AG09309 (cell line): ENCODE measurements at regions not wholly inside any gene's neighbourhood (a gene's known extent, or its start where the extent isn't known, plus 50 kb on each side); places are given as distances from the start of the nearest gene placed in this dataset.

ENCODE experiments used
- DNase-seq: peaks from one replicate; pipeline ENCODE4 v3.0.0-alpha.2; 2010; ENCODE audit warnings: low read depth
- H3K4me3 ChIP-seq: 2 replicates; pipeline ENCODE4 v1.5.1; 2011; ENCODE audit warnings: mild to moderate bottlenecking, low read depth, low read length, moderate library complexity; ENCODE audit not compliant: control insufficient read depth
- CTCF ChIP-seq: IDR thresholded peaks from 2 replicates; pipeline ENCODE4 v1.5.1; 2011; ENCODE audit warnings: mild to moderate bottlenecking, low read depth, low read length, inconsistent platforms; ENCODE audit not compliant: insufficient read depth, control insufficient read depth; ENCODE audit errors: missing control alignments

- TF ChIP-seq CTCF, result no peak
- DNase-seq, result no peak
- no peak overlapping the region for H3K4me3 ChIP-seq
These were observed 598.3 kb upstream of the ZP4 start for GRCh38 chr1:238489006-238489405.

GRCh38 chr1:238488401-238488800, 597.7 kb upstream of the ZP4 start:
- H3K4me3 ChIP-seq, result no peak overlapping the region
- DNase-seq, result no peak
- no peak for TF ChIP-seq CTCF

DNA sequence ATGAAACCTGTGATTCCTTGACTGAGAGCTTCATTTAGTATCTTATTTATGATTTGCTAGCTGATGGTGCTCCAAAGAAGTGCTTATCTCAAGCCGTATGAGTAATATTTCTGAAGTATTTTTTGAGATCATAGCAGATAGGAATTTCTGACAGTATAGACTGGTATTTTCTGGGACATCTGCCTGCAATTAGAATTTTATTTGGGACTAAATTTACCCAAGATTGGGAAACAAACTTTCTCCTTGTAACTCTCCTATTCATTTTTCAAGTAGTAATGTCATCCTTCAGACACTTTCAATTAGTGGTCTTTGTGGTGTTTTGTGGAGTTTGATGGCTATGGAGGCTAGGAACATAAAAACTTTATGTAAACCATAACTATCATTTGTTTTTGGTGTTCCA, 597.2 kb upstream of the ZP4 start:
- TF ChIP-seq CTCF, result no peak
- peak; percentile 82 for DNase-seq
- no peak overlapping the region for H3K4me3 ChIP-seq

DNA sequence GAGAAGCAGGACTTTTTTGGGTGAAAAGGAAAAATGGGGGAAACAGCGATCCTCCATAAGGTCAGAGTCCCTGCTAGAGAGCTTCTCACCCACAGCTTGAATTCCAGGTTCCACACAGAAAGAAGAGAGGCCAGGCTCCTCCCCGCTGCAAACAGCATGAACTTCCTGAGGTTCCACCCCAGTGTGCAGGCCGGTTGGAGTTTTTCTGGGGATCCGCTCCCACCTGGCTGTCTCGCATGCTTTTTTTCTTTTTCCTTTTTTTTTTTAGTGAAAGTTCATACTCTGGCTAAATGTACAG, 595.1 kb upstream of the ZP4 start:
- no peak for DNase-seq
- peak overlapping the region; percentile 66 for H3K4me3 ChIP-seq
- TF ChIP-seq CTCF, result no peak

- TF ChIP-seq CTCF, result no peak
- H3K4me3 ChIP-seq, result peak overlapping the region; percentile 66
- peak; percentile 78 for DNase-seq
These were observed 594.6 kb upstream of the ZP4 start for GRCh38 chr1:238485057-238485911.

DNA sequence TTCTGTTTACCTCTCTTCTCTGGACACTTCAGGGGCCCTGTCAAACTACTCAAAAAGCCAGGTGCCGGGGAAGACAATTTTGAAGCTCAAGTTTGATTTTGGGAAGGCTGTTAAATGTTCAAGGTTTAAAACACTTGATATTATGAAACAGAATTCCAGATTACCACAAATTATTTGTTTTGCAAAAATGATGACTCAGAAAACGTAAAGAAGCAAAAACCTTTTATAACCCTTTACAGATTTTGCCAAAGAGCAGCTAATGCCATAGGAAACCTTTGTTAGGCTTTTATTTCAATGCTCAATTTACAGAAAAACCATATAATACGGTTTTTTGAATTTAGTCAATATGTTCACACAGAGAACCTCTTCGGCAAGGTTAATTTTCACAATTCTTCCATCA, 593.4 kb upstream of the ZP4 start:
- H3K4me3 ChIP-seq, result peak overlapping the region; percentile 66
- TF ChIP-seq CTCF, result no peak
- DNase-seq, result no peak

DNA sequence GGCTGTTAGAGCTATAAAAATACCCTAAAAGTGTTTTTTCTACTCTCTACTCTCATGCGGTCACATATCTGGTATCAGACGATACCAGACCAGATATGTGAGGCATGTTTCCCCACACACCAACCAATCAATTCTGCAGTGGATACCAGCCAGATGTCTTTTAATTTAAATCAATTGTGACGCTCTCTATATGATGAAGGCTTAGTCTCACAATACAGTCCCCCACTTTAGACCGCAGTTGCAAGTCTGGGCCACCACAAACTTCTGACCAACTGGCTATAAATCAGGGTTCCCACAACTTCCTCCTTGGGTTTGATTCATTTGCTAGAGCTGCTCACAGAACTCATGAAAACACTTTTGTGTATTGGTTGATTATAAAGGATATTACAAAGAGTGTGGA, 586.1 kb upstream of the ZP4 start:
- H3K4me3 ChIP-seq, result no peak overlapping the region
- TF ChIP-seq CTCF, result no peak
- no peak for DNase-seq
